ENCODE measurements at regions not wholly inside any gene's neighbourhood (a gene's known extent, or its start where the extent isn't known, plus 50 kb on each side); places are given as distances from the start of the nearest gene placed in this dataset.
"Not testable (repeated sequence)": the region's sequence is repeated elsewhere in the genome, so short reads cannot be mapped to it uniquely, and the experiment has no call there.

GRCh38 chrX:55160685-55161552, 59.2 kb upstream of the PAGE5 start:
- peak; percentile 18 for DNase-seq (ENCODE audit: insufficient read length, low spot score)
- no peak for FAIRE-seq
- TF ChIP-seq CTCF (IDR thresholded peaks at IDR 0.05; ENCODE audit: insufficient read depth, missing control alignments): peak; percentile 18

GRCh38 chrX:55161581-55161980, 58.6 kb upstream of the PAGE5 start:
- FAIRE-seq (no peak), DNase-seq (ENCODE audit: insufficient read length, low spot score) (no peak)
- no peak for TF ChIP-seq CTCF (IDR thresholded peaks at IDR 0.05; ENCODE audit: insufficient read depth, missing control alignments)

DNA sequence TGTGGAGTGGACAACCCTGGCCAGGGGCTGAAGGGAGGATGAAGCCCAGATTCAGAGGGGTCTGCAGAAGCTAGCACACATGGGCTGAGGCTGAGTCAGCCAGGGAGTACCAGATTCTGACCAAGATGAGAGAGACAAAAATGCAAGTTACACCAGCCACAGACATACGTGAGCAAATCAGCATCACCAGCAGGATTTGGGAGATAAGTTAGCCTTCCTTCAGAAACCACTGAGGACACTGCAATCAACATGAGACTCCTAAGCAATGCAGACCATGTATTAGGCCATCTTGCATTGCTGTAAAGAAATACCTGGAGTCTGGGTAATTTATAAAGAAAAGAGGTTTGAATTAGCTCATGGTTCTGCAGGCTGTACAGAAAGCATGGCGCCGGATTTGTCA, 57.0 kb upstream of the PAGE5 start:
- DNase-seq (ENCODE audit: insufficient read length, low spot score) (no peak), FAIRE-seq (no peak)
- no peak for TF ChIP-seq CTCF (IDR thresholded peaks at IDR 0.05; ENCODE audit: insufficient read depth, missing control alignments)

GRCh38 chrX:55165026-55165425, 55.1 kb upstream of the PAGE5 start:
- not testable (repeated sequence) for FAIRE-seq; DNase-seq (ENCODE audit: insufficient read length, low spot score)

GRCh38 chrX:55167124-55167803, 52.9 kb upstream of the PAGE5 start:
- no peak for TF ChIP-seq CTCF (IDR thresholded peaks at IDR 0.05; ENCODE audit: insufficient read depth, missing control alignments)
- FAIRE-seq (no peak), DNase-seq (ENCODE audit: insufficient read length, low spot score) (no peak)

GRCh38 chrX:55167901-55168300, 52.2 kb upstream of the PAGE5 start:
- no peak for FAIRE-seq
- DNase-seq (ENCODE audit: insufficient read length, low spot score): no peak
- no peak for TF ChIP-seq CTCF (IDR thresholded peaks at IDR 0.05; ENCODE audit: insufficient read depth, missing control alignments)

DNA sequence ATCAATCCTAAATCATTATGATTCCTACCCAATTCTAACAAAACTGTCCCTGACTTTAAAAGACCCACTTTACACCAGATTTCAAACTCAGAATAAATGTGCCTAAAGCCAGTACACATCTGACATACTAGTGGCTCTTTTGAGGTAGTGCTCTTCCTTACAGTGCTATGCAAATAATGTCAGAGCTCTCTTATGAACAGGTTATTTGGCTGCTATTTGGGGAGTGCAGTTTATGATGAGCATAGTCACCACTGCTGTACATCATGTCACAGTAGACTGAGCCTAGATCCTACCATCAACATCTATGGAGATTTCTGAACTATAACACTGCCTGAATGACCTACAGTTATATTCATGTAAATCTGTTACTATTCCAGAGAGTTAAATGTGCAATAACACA, 50.4 kb upstream of the PAGE5 start:
- no peak for FAIRE-seq
- DNase-seq (ENCODE audit: insufficient read length, low spot score): no peak
- no peak for TF ChIP-seq CTCF (IDR thresholded peaks at IDR 0.05; ENCODE audit: insufficient read depth, missing control alignments)
